ENCODE measurements at regions not wholly inside any gene's neighbourhood (a gene's known extent, or its start where the extent isn't known, plus 50 kb on each side); places are given as distances from the start of the nearest gene placed in this dataset.

DNA sequence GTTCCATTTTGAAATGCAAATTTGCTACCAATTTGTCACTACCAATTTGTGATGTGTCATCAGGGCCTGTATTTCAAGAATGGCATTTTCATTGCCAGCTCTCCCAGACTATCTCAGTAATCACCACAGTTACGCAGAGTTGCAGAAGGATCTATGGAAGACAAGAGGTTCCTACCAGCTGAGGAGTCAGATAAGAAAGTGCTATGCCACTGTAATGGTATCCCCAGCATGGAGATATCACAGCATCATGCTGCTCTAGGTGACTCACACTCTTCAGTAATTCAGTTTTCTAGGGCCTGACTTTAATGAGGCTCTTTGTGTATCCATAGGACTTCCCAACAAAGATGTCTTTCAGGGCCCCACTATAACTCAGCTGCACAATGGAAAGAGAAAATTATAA is 490.3 kb downstream of the ARHGEF28 start:
- TF ChIP-seq EZH2 (IDR thresholded peaks at IDR 0.05) = no peak
- TF ChIP-seq, protein P1, sequence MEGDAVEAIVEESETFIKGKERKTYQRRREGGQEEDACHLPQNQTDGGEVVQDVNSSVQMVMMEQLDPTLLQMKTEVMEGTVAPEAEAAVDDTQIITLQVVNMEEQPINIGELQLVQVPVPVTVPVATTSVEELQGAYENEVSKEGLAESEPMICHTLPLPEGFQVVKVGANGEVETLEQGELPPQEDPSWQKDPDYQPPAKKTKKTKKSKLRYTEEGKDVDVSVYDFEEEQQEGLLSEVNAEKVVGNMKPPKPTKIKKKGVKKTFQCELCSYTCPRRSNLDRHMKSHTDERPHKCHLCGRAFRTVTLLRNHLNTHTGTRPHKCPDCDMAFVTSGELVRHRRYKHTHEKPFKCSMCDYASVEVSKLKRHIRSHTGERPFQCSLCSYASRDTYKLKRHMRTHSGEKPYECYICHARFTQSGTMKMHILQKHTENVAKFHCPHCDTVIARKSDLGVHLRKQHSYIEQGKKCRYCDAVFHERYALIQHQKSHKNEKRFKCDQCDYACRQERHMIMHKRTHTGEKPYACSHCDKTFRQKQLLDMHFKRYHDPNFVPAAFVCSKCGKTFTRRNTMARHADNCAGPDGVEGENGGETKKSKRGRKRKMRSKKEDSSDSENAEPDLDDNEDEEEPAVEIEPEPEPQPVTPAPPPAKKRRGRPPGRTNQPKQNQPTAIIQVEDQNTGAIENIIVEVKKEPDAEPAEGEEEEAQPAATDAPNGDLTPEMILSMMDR (IDR thresholded peaks at IDR 0.05) = no peak
